ENCODE measurements at regions not wholly inside any gene's neighbourhood (a gene's known extent, or its start where the extent isn't known, plus 50 kb on each side); places are given as distances from the start of the nearest gene placed in this dataset.

GRCh38 chr1:83747853-83748482, 251.0 kb downstream of the TTLL7 start:
- ChIA-PET SMC1A (ENCODE audit: uncharacterized antibody, unreplicated experiment) (no interaction called here), RAD21 (ENCODE audit: unreplicated experiment) (no interaction called here), CTCF (no interaction called here), POLR2A (no interaction called here)
- intact Hi-C loops (cut with micrococcal nuclease; ENCODE audit: unreplicated experiment), result no loop called here
- in situ Hi-C loops (cut with MboI), result no loop called here
- ATAC-seq (no peak), DNase-seq (ENCODE audit: low read depth, low spot score) (no peak), FAIRE-seq (no peak)
- Histone ChIP-seq H3K4me2 (ENCODE audit: control insufficient read depth, insufficient read depth) (no peak overlapping the region), H4K20me1 (ENCODE audit: control insufficient read depth, insufficient read depth) (no peaks in the 10 kb centered on the region), H3K9ac (ENCODE audit: control insufficient read depth, insufficient read depth, low read length) (no peak overlapping the region), H3K4me1 (ENCODE audit: control insufficient read depth, insufficient read depth, low read length) (no peaks in the 10 kb centered on the region), H3K79me2 (ENCODE audit: control insufficient read depth, insufficient read depth, low read length) (no peaks in the 10 kb centered on the region), H3K36me3 (ENCODE audit: control insufficient read depth in 2 of 2, insufficient read depth in 2 of 2, low read length in 1 of 2) (no peaks in the 10 kb centered on the region), H2AFZ (ENCODE audit: control insufficient read depth, low read depth, low read length) (no peak overlapping the region), H3K9me3 (replicated peaks; ENCODE audit: control insufficient read depth, insufficient read depth, low read length) (no peaks in the 10 kb centered on the region), H3K4me3 (no peak overlapping the region), H3K27ac (ENCODE audit: control insufficient read depth, insufficient read depth) (no peak overlapping the region), H3K27me3 (replicated peaks in 1 of 2; ENCODE audit: control insufficient read depth in 2 of 2, insufficient read depth in 2 of 2, low read length in 1 of 2) (no peaks in the 10 kb centered on the region)
- no TSS peak for BruUV-seq (replicated peaks)
- 29% methylated on average over 4 of the region's 4 CpGs for WGBS (ENCODE audit: insufficient coverage, insufficient replicate concordance, low lambda C conversion rate, missing lambda C conversion rate)
- no peak for TF ChIP-seq ZNF687 (IDR thresholded peaks at IDR 0.05)
- no peak for TF ChIP-seq CHD4 (IDR thresholded peaks at IDR 0.05)
- TF ChIP-seq PBX3 (IDR thresholded peaks at IDR 0.05; ENCODE audit: insufficient replicate concordance, low read depth, low read length), result no peak
- no peak for TF ChIP-seq ZNF384 (IDR thresholded peaks at IDR 0.05; ENCODE audit: borderline replicate concordance, low read depth, low read length)
- no peak for TF ChIP-seq SMAD1 (IDR thresholded peaks at IDR 0.05; ENCODE audit: low read depth, partially characterized antibody)
- TF ChIP-seq YBX1 (IDR thresholded peaks at IDR 0.05), result no peak
- no peak for TF ChIP-seq BCLAF1 (IDR thresholded peaks at IDR 0.05)
- TF ChIP-seq ZNF592 (IDR thresholded peaks at IDR 0.05), result no peak
